ENCODE measurements at regions not wholly inside any gene's neighbourhood (a gene's known extent, or its start where the extent isn't known, plus 50 kb on each side); places are given as distances from the start of the nearest gene placed in this dataset.

GRCh38 chr6:81148751-81149150 lies 603.7 kb downstream of the TENT5A start:
- intact Hi-C loops (cut with DNase I; ENCODE audit: low total_unique reads), result no loop called here
- no peak for TF ChIP-seq POLR2A (IDR thresholded peaks at IDR 0.05)
- TF ChIP-seq, protein P1, sequence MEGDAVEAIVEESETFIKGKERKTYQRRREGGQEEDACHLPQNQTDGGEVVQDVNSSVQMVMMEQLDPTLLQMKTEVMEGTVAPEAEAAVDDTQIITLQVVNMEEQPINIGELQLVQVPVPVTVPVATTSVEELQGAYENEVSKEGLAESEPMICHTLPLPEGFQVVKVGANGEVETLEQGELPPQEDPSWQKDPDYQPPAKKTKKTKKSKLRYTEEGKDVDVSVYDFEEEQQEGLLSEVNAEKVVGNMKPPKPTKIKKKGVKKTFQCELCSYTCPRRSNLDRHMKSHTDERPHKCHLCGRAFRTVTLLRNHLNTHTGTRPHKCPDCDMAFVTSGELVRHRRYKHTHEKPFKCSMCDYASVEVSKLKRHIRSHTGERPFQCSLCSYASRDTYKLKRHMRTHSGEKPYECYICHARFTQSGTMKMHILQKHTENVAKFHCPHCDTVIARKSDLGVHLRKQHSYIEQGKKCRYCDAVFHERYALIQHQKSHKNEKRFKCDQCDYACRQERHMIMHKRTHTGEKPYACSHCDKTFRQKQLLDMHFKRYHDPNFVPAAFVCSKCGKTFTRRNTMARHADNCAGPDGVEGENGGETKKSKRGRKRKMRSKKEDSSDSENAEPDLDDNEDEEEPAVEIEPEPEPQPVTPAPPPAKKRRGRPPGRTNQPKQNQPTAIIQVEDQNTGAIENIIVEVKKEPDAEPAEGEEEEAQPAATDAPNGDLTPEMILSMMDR (IDR thresholded peaks at IDR 0.05), result no peak
- 62 to 64% methylated on average over 3 of the region's 3 CpGs for WGBS, 2 donors
- no peak for DNase-seq (ENCODE audit: low spot score in 2 of 2)
- no peak overlapping the region for H3K4me3 ChIP-seq (ENCODE audit: low read depth, poor library complexity, severe bottlenecking)

DNA sequence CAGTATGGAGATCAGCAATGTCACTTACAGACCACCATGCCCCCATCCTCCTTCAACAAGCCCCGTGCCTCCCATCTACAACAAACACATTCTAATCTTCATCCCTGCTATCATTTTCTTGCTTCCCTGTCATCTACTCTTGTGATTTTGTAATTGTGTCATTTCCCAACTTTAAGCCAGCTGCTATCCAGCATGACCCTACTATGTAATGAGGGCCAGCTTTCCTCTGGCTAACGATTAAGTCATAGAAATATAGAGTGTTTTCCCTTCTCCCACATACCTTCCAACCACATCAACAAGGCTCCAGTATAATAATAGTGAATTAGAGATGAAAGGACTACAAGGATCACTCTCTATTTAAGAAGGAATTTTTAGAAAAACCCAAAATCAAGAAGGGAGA lies 607.0 kb downstream of the TENT5A start:
- TF ChIP-seq, protein P1 (IDR thresholded peaks at IDR 0.05), result no peak
- no peak for TF ChIP-seq POLR2A (IDR thresholded peaks at IDR 0.05)
- 51 to 54% methylated on average over 2 of the region's 2 CpGs for WGBS, 2 donors
- H3K4me3 ChIP-seq (ENCODE audit: low read depth, poor library complexity, severe bottlenecking), result no peak overlapping the region
- intact Hi-C loops (cut with DNase I; ENCODE audit: low total_unique reads), result no loop called here
- no peak for DNase-seq (ENCODE audit: low spot score in 2 of 2)

GRCh38 chr6:81144346-81144745 lies 608.1 kb downstream of the TENT5A start:
- intact Hi-C loops (cut with DNase I; ENCODE audit: low total_unique reads), result no loop called here
- DNase-seq (ENCODE audit: low spot score in 2 of 2), result no peak
- H3K4me3 ChIP-seq (ENCODE audit: low read depth, poor library complexity, severe bottlenecking), result no peak overlapping the region
- TF ChIP-seq POLR2A (IDR thresholded peaks at IDR 0.05), result no peak
- TF ChIP-seq, protein P1 (IDR thresholded peaks at IDR 0.05), result no peak

GRCh38 chr6:81138236-81138635 lies 614.2 kb downstream of the TENT5A start:
- TF ChIP-seq POLR2A (IDR thresholded peaks at IDR 0.05), result no peak
- TF ChIP-seq, protein P1 (IDR thresholded peaks at IDR 0.05), result no peak
- 86 to 89% methylated on average over 3 to 5 of the region's 5 CpGs for WGBS, 2 donors
- intact Hi-C loops (cut with DNase I; ENCODE audit: low total_unique reads), result no loop called here
- no peak for DNase-seq (ENCODE audit: low spot score in 2 of 2)
- H3K4me3 ChIP-seq (ENCODE audit: low read depth, poor library complexity, severe bottlenecking), result no peak overlapping the region

GRCh38 chr6:81130969-81131368 lies 621.5 kb downstream of the TENT5A start:
- intact Hi-C loops (cut with DNase I; ENCODE audit: low total_unique reads), result no loop called here
- no peak overlapping the region for H3K4me3 ChIP-seq (ENCODE audit: low read depth, poor library complexity, severe bottlenecking)
- no peak for DNase-seq (ENCODE audit: low spot score in 2 of 2)
- 63 to 70% methylated on average over 1 of the region's 1 CpG for WGBS, 2 donors
- TF ChIP-seq, protein P1 (IDR thresholded peaks at IDR 0.05), result no peak
- TF ChIP-seq POLR2A (IDR thresholded peaks at IDR 0.05), result no peak

- TF ChIP-seq, protein P1 (IDR thresholded peaks at IDR 0.05), result no peak
- no peak for TF ChIP-seq POLR2A (IDR thresholded peaks at IDR 0.05)
- no peak for DNase-seq (ENCODE audit: low spot score in 2 of 2)
- intact Hi-C loops (cut with DNase I; ENCODE audit: low total_unique reads), result no loop called here
- WGBS, 2 donors, result 48 to 54% methylated on average over 2 of the region's 2 CpGs
- no peak overlapping the region for H3K4me3 ChIP-seq (ENCODE audit: low read depth, poor library complexity, severe bottlenecking)
These were observed 622.4 kb downstream of the TENT5A start for GRCh38 chr6:81130061-81130460.

Measured in lower leg skin (tissue), 4 donors.